CD4-positive, alpha-beta T cell treated with Interleukin-4 for 4 hours (primary cell): ENCODE measurements at regions not wholly inside any gene's neighbourhood (a gene's known extent, or its start where the extent isn't known, plus 50 kb on each side); places are given as distances from the start of the nearest gene placed in this dataset.

ENCODE experiments used
- DNase-seq: peaks from one replicate; pipeline ENCODE4 v3.0.0-alpha.2; 2020

DNA sequence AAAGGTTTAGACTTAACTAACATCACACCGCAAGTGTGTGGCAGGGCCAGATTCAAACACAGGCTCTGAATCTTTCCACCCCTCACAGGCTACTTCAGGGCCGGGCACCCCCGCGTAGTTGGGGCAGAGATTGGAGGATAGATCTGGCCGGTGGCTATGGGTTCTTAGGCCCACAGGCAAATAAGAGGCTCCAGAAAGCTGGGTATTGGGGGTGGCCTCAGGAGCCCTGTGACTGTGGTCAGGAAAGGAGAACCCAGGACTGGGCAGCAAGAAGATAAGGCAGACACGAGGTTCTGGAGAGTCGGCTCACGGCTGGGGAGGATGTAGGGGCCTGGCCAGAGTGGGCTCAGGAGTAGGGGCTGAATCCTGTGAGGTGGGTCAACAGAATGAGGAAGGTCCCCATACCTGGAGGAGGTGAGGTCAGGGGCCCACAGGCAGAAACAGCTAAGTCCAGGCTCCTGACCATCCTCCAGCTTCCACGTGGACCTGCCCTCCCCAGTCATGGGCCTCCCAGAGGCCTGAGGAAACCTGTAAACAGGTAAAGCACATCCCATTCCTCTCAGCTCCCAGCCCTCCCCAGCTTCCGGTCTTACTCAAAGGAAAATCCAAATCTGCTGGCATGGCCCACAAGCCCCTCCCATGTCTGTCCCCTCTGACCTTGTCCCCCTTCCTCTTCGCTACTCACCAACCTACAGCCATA, 306.2 kb downstream of the MATN1 start:
- DNase-seq: no peak

- no peak for DNase-seq
Measured at GRCh38 chr1:30416221-30416820, 307.1 kb downstream of the MATN1 start.

DNA sequence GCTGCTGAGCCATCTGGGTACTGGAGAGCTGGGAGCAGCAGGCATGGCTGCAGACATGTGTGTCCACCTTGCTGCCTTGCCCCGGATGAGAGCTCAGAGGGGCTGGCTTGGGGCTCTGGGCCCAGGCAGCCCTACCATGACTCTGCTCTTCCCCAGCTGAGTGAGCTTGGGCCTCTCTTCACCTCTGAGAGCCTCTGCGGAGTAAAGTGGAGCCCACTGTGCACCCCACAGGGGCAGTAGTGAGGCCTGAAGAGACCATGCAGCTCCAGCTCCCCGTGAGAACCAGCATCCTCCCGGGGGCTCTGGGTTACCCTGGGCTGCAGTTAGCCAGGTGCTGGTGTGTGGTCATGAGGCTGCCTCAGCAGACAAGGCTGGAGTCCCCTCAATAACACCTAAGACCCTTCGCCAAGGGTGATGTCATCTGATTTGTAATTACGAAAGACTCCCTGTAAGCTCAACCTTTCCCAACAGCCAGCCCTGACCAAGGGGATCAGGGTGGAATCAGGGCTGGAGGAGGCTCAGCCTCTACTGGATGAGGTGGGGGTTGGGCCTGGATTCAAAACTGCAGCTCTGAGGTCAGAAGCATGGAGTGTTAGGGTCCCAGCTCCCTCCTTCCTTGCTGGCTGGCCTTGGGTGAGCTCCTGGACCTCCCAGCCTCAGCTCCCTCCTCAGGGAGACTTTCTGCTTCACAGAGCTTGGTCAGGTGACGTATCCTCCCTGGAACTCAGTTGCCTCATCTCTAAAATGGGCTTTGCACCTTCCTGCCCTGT, 308.0 kb downstream of the MATN1 start:
- DNase-seq: no peak

DNA sequence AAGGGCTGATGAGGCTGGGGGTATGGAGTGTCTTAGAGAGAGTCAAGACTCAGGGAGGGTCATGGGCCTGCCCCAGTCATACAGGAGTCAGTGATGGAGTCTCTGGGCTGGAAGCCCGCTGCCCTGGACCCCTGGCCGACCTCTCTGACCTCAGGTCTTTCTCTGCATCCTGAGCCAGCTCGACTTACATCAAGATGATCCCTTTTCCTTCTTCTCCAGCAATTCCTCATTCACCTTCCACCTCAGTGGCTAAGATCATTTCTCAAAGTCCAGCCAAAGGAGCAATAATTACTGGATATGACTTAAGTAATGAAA, 308.6 kb downstream of the MATN1 start:
- DNase-seq: no peak

- DNase-seq: no peak
Measured at GRCh38 chr1:30414086-30414850, 309.1 kb downstream of the MATN1 start.

DNA sequence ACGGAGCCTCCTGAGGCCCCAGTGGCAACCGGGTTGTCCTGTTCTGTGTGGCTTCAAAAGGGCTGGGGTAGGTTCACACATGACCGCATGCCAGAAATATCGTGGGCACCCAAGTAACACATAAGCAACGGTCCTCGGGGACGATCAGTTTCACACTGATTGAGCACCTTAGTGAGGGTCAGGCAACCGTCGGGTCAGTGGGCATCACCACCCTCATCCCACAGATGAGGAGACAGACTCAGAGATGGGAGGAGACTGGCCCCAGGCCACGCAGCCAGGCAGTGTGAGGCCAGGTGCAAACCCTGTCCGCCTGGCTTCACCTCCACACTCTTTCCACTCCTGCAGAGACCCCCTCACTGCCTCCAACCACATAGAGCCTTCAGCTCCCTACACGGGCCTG, 309.8 kb downstream of the MATN1 start:
- no peak for DNase-seq

DNA sequence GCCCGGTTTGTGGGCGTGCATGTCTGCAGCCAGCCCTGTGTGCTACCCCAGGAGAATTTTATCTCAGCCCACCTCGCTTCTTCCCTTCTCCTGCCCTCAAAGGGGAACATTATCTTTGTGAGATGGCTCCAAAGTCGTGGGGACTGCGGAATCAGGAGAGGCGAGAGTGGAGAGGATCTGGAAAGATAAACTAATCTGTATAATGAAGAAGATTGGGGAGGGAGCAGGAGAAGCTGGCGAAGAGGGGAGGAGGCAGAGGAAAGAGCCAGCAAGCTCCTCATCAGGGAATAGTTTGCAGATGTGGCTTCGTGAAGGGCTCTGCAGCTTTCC, 310.3 kb downstream of the MATN1 start:
- no peak for DNase-seq

GRCh38 chr1:30412241-30413110, 310.9 kb downstream of the MATN1 start:
- no peak for DNase-seq

DNA sequence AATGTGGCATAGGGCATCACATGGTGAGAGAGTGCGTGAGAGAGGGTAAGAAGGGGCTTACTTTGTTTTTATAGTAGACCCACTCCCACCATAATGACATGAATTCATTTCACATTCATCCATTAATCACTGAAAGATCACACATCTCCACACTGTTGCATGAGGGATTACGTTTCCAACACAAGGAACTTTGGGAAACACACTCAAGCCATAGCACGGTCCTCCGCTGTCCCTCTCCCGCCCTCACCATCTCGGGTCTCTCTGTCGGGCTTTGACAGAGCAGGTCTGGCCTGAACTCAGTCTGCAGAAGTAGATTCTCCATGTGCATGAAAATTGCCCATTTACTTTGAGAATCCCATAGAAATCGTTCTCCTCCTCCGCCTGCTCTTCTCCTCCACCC, 312.2 kb downstream of the MATN1 start:
- no peak for DNase-seq

DNA sequence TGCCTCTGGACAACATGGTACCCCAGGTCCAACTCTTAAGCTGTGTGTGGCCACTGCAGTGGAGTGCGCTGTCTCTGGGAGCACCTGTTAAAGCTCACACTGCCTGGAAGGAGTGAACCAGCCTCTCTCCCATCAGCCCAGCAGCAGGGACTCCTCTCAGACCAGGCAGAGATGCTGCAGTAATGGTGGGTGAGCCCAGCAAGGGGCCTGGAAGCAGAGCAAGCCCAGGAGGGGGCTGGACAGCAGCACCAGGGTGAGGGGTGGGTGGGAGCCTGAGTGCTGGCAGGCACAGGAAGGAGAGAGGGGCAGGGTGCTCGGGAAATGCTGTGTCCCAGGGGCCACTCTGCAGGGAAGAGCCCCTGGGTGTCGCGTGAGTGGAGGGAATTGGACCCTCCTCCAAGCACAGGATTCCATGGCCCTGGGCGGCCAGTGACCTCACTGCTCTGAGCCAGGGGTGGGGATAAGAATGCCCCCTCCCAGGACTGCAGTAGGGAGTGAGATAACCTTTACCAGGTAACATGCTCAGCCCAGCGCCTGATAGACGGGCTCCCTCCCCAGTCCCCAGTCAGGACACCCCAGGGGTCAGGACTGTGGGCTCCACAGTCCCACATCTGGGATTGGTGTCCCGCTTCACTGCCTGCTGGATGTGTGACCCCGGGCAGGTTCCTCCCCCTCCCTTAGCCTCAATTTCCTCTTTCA, 313.1 kb downstream of the MATN1 start:
- no peak for DNase-seq

GRCh38 chr1:30409476-30410152, 313.8 kb downstream of the MATN1 start:
- DNase-seq: no peak

- DNase-seq: no peak
Measured at GRCh38 chr1:30407865-30408580, 315.4 kb downstream of the MATN1 start.

GRCh38 chr1:30406996-30407864, 316.2 kb downstream of the MATN1 start:
- DNase-seq: no peak

DNA sequence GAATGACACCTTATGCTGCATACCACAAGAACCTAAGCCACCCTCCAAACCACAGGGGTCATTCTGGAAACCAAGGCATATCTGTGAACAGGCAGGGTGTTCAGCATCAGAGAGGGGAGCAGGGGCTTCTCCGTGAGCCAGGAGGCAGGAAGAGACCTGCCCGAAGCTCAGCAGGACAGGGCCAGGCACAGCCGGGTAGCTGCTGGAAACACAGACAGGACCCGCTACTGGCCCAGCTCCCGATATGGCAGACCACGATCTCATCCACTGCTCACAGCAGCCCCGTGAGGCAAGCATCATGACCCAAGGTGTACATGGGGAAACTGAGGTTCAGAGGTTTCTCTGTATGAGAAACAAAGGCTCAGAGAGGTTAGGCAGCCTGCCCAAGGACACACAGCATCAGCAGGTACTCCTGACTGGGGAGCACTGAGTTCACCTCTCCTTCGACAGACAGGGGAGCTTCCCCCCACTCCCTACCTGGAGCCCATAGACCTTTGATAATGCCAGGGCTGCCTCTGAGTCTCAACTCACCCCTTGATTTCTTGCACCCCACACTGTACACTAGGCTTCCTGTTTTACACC, 317.7 kb downstream of the MATN1 start:
- DNase-seq: no peak

DNA sequence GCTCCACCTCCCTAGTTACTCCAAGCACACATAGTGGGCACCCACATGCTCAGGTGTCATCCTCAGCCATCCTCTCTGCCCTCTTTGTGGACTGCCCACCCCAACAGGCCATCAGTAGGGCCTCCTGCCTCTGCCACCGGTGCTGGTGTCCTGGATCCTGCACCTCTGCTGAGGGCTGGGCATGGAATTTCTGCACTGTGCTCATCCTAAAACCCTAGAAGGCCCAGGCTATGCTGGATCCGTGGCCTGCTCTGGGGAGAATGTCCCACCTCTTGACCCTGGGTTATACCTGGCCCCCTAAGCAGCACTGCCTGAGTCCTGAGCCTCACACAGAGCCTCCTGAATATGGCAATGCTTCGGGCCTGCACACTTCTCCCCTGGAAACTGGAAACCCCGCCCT, 318.3 kb downstream of the MATN1 start:
- no peak for DNase-seq

DNA sequence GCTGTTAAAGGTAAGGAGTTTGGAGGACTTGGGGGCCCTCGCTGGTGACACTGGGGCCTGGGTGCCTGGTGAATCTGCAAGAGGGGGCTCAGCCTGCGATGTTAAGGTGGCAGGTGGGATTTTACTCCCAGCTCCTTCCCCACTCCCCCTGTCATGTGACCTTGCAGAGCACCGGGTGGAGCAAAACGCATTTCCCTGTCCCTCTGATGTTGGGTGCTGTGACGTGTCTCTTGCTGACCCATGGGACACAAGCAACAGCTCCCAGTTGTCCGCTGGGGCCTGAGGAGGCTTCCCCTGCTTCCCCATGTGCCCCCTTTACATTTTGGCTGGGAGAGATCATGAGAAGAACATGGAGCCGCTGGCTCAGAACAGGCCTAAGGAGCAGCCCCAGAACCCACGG, 319.0 kb downstream of the MATN1 start:
- DNase-seq: no peak

- no peak for DNase-seq
Measured at GRCh38 chr1:30403726-30404125, 319.7 kb downstream of the MATN1 start.

DNA sequence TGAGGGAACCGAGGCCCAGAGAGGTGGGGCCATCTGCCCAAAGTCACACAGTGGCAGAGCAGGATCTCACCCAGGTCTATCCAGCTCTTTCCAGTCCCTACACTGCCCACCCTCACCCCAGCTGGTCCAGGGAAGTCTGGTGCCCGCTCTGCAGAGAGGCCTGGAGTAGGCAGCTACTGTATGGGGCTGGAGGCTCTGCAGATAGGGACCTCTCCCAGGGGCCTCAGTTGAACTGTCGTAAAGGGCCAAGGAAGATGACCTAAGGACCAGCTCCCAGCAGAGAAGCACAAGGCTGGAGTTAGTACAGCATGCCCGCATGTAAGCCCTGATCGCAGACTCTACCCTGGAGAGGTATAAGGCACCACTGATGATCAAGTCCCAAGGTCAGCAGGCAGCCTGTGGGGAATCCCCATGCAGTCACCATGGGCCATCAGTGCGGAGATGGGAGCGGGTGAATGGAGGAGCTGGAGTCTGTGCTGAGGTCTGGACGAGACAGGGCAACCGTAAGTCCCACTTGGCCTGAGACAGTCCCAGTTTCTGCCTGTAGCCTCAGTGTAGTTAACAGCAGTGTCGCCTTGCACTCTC, 320.2 kb downstream of the MATN1 start:
- no peak for DNase-seq

DNA sequence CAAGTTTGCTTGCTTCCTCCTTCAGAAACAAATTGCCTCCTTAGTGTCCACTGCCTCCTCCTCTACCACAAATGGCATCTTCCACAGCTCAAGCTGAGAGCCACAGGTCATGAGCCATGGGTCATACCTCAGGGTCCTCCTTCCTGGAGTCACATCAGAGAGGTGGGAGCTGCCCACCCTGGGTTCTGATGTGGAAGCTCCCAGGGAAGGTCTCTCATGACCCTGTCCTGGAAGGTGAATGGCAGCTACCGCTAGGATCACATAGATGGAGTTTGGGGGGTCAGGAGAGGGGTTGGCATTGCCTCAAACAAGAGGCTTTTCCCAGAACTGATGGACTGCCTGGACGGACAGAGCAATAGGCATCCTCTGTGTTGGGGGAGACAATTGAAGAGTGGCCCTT, 321.4 kb downstream of the MATN1 start:
- DNase-seq: no peak
